ENCODE measurements at regions not wholly inside any gene's neighbourhood (a gene's known extent, or its start where the extent isn't known, plus 50 kb on each side); places are given as distances from the start of the nearest gene placed in this dataset.

GRCh38 chr2:64390586-64390985 lies 63.4 kb upstream of the LGALSL start:
- H3K9me2 ChIP-seq (ENCODE audit: insufficient read depth, low read length): no peaks in the 10 kb centered on the region
- H4K20me1 ChIP-seq (ENCODE audit: insufficient read depth): no peaks in the 10 kb centered on the region
- TF ChIP-seq EZH2 (IDR thresholded peaks at IDR 0.05; ENCODE audit: borderline replicate concordance, insufficient read depth, low read length, poor library complexity, severe bottlenecking) (no peak), MXI1 (conservative IDR thresholded peaks at IDR 0.05; ENCODE audit: poor library complexity, severe bottlenecking) (no peak), CTCF (IDR thresholded peaks at IDR 0.05; ENCODE audit: poor library complexity, severe bottlenecking) (no peak), REST (IDR thresholded peaks at IDR 0.05; ENCODE audit: borderline replicate concordance) (no peak), EP300 (conservative IDR thresholded peaks at IDR 0.05; ENCODE audit: poor library complexity, severe bottlenecking) (no peak), TAF1 (IDR thresholded peaks at IDR 0.05; ENCODE audit: low read depth) (no peak), SMC3 (conservative IDR thresholded peaks at IDR 0.05; ENCODE audit: poor library complexity) (no peak), RAD21 (conservative IDR thresholded peaks at IDR 0.05) (no peak), POLR2AphosphoS5 (IDR thresholded peaks at IDR 0.05) (no peak)
- H3K9ac ChIP-seq (ENCODE audit: low read length): no peak overlapping the region
- no peaks in the 10 kb centered on the region for H3K27me3 ChIP-seq (ENCODE audit: insufficient read depth, low read depth, low read length)
- H3K4me3 ChIP-seq (ENCODE audit: low read length): no peak overlapping the region
- H3K79me2 ChIP-seq (replicated peaks; ENCODE audit: insufficient read depth, low read length): no peaks in the 10 kb centered on the region
- no peak overlapping the region for H3K27ac ChIP-seq (ENCODE audit: low read length)
- no peaks in the 10 kb centered on the region for H3K9me3 ChIP-seq (ENCODE audit: low read length)
- H3K4me2 ChIP-seq (ENCODE audit: low read length): no peak overlapping the region
- H3F3A ChIP-seq (ENCODE audit: insufficient read depth, low read length, poor library complexity, severe bottlenecking): no peaks in the 10 kb centered on the region
- no peaks in the 10 kb centered on the region for H3K36me3 ChIP-seq (ENCODE audit: insufficient read depth, low read length)
- H2AFZ ChIP-seq (ENCODE audit: low read depth, low read length): no peak overlapping the region

- Histone ChIP-seq H3K4me3 (ENCODE audit: low read length) (no peak overlapping the region), H3K36me3 (ENCODE audit: insufficient read depth, low read length) (no peaks in the 10 kb centered on the region), H3K79me2 (replicated peaks; ENCODE audit: insufficient read depth, low read length) (no peaks in the 10 kb centered on the region)
Measured at GRCh38 chr2:64391424-64391823, 62.5 kb upstream of the LGALSL start.

More at GRCh38 chr2:64391424-64391823, 62.5 kb upstream of the LGALSL start:
- Histone ChIP-seq H3K27ac (ENCODE audit: low read length) (no peak overlapping the region), H3K9me2 (ENCODE audit: insufficient read depth, low read length) (no peaks in the 10 kb centered on the region), H3K9ac (ENCODE audit: low read length) (no peak overlapping the region), H3K9me3 (ENCODE audit: low read length) (no peaks in the 10 kb centered on the region), H2AFZ (ENCODE audit: low read depth, low read length) (no peak overlapping the region), H3K4me2 (ENCODE audit: low read length) (no peak overlapping the region), H3F3A (ENCODE audit: insufficient read depth, low read length, poor library complexity, severe bottlenecking) (no peaks in the 10 kb centered on the region), H4K20me1 (ENCODE audit: insufficient read depth) (no peaks in the 10 kb centered on the region), H3K27me3 (ENCODE audit: insufficient read depth, low read depth, low read length) (no peaks in the 10 kb centered on the region)
- TF ChIP-seq EZH2 (IDR thresholded peaks at IDR 0.05; ENCODE audit: borderline replicate concordance, insufficient read depth, low read length, poor library complexity, severe bottlenecking) (no peak), POLR2AphosphoS5 (IDR thresholded peaks at IDR 0.05) (no peak), SMC3 (conservative IDR thresholded peaks at IDR 0.05; ENCODE audit: poor library complexity) (no peak), REST (IDR thresholded peaks at IDR 0.05; ENCODE audit: borderline replicate concordance) (no peak), MXI1 (conservative IDR thresholded peaks at IDR 0.05; ENCODE audit: poor library complexity, severe bottlenecking) (no peak), TAF1 (IDR thresholded peaks at IDR 0.05; ENCODE audit: low read depth) (no peak), EP300 (conservative IDR thresholded peaks at IDR 0.05; ENCODE audit: poor library complexity, severe bottlenecking) (no peak), RAD21 (conservative IDR thresholded peaks at IDR 0.05) (no peak), CTCF (IDR thresholded peaks at IDR 0.05; ENCODE audit: poor library complexity, severe bottlenecking) (no peak)
